ENCODE measurements at regions not wholly inside any gene's neighbourhood (a gene's known extent, or its start where the extent isn't known, plus 50 kb on each side); places are given as distances from the start of the nearest gene placed in this dataset.
A peak's percentile ranks its signal among the peaks of the same experiment; 100 is the strongest.

- no peak for DNase-seq (ENCODE audit: low read depth, low spot score)
- in situ Hi-C loops (cut with HindIII; ENCODE audit: low pct_unique_long_range_greater_than_20kb, low sequenced_read_pairs) = no loop called here
Observed at GRCh38 chr9:82695704-82696103, 367.2 kb downstream of the RASEF start.

GRCh38 chr9:82706786-82707185 is 356.2 kb downstream of the RASEF start:
- no peak for DNase-seq (ENCODE audit: low read depth, low spot score)
- in situ Hi-C loops (cut with HindIII; ENCODE audit: low pct_unique_long_range_greater_than_20kb, low sequenced_read_pairs) = no loop called here

- in situ Hi-C loops (cut with HindIII; ENCODE audit: low pct_unique_long_range_greater_than_20kb, low sequenced_read_pairs) = no loop called here
- DNase-seq (ENCODE audit: low read depth, low spot score) = no peak
Observed at GRCh38 chr9:82716821-82717220, 346.1 kb downstream of the RASEF start.

GRCh38 chr9:82720515-82720914 is 342.4 kb downstream of the RASEF start:
- in situ Hi-C loops (cut with HindIII; ENCODE audit: low pct_unique_long_range_greater_than_20kb, low sequenced_read_pairs) = no loop called here

GRCh38 chr9:82721593-82721992 is 341.3 kb downstream of the RASEF start:
- in situ Hi-C loops (cut with HindIII; ENCODE audit: low pct_unique_long_range_greater_than_20kb, low sequenced_read_pairs) = no loop called here
- DNase-seq (ENCODE audit: low read depth, low spot score) = no peak

More at GRCh38 chr9:82720515-82720914, 342.4 kb downstream of the RASEF start:
- DNase-seq (ENCODE audit: low read depth, low spot score) = no peak

GRCh38 chr9:82722051-82722450 is 340.9 kb downstream of the RASEF start:
- in situ Hi-C loops (cut with HindIII; ENCODE audit: low pct_unique_long_range_greater_than_20kb, low sequenced_read_pairs) = no loop called here
- no peak for DNase-seq (ENCODE audit: low read depth, low spot score)

GRCh38 chr9:82722561-82722960 is 340.4 kb downstream of the RASEF start:
- in situ Hi-C loops (cut with HindIII; ENCODE audit: low pct_unique_long_range_greater_than_20kb, low sequenced_read_pairs) = no loop called here
- no peak for DNase-seq (ENCODE audit: low read depth, low spot score)

- in situ Hi-C loops (cut with HindIII; ENCODE audit: low pct_unique_long_range_greater_than_20kb, low sequenced_read_pairs) = no loop called here
- no peak for DNase-seq (ENCODE audit: low read depth, low spot score)
Observed at GRCh38 chr9:82726424-82727276, 336.3 kb downstream of the RASEF start.

GRCh38 chr9:82729141-82729540 is 333.8 kb downstream of the RASEF start:
- no peak for DNase-seq (ENCODE audit: low read depth, low spot score)
- in situ Hi-C loops (cut with HindIII; ENCODE audit: low pct_unique_long_range_greater_than_20kb, low sequenced_read_pairs) = no loop called here

- in situ Hi-C loops (cut with HindIII; ENCODE audit: low pct_unique_long_range_greater_than_20kb, low sequenced_read_pairs) = no loop called here
- no peak for DNase-seq (ENCODE audit: low read depth, low spot score)
Observed at GRCh38 chr9:82729991-82730589, 332.9 kb downstream of the RASEF start.

- DNase-seq (ENCODE audit: low read depth, low spot score) = no peak
- in situ Hi-C loops (cut with HindIII; ENCODE audit: low pct_unique_long_range_greater_than_20kb, low sequenced_read_pairs) = no loop called here
Observed at GRCh38 chr9:82732928-82733327, 330.0 kb downstream of the RASEF start.

- in situ Hi-C loops (cut with HindIII; ENCODE audit: low pct_unique_long_range_greater_than_20kb, low sequenced_read_pairs) = no loop called here
- DNase-seq (ENCODE audit: low read depth, low spot score) = no peak
Observed at GRCh38 chr9:82736126-82736525, 326.8 kb downstream of the RASEF start.

- in situ Hi-C loops (cut with HindIII; ENCODE audit: low pct_unique_long_range_greater_than_20kb, low sequenced_read_pairs) = no loop called here
- no peak for DNase-seq (ENCODE audit: low read depth, low spot score)
Observed at GRCh38 chr9:82736701-82737100, 326.2 kb downstream of the RASEF start.

- no peak for DNase-seq (ENCODE audit: low read depth, low spot score)
- in situ Hi-C loops (cut with HindIII; ENCODE audit: low pct_unique_long_range_greater_than_20kb, low sequenced_read_pairs) = no loop called here
Observed at GRCh38 chr9:82745919-82746318, 317.0 kb downstream of the RASEF start.

GRCh38 chr9:82750411-82750913 is 312.5 kb downstream of the RASEF start:
- in situ Hi-C loops (cut with HindIII; ENCODE audit: low pct_unique_long_range_greater_than_20kb, low sequenced_read_pairs) = no loop called here
- no peak for DNase-seq (ENCODE audit: low read depth, low spot score)

- in situ Hi-C loops (cut with HindIII; ENCODE audit: low pct_unique_long_range_greater_than_20kb, low sequenced_read_pairs) = no loop called here
- no peak for DNase-seq (ENCODE audit: low read depth, low spot score)
Observed at GRCh38 chr9:82757924-82758323, 305.0 kb downstream of the RASEF start.

GRCh38 chr9:82761027-82761426 is 301.9 kb downstream of the RASEF start:
- in situ Hi-C loops (cut with HindIII; ENCODE audit: low pct_unique_long_range_greater_than_20kb, low sequenced_read_pairs) = no loop called here
- no peak for DNase-seq (ENCODE audit: low read depth, low spot score)

- in situ Hi-C loops (cut with HindIII; ENCODE audit: low pct_unique_long_range_greater_than_20kb, low sequenced_read_pairs) = no loop called here
- no peak for DNase-seq (ENCODE audit: low read depth, low spot score)
Observed at GRCh38 chr9:82761956-82762355, 301.0 kb downstream of the RASEF start.

GRCh38 chr9:82763656-82764055 is 299.3 kb downstream of the RASEF start:
- in situ Hi-C loops (cut with HindIII; ENCODE audit: low pct_unique_long_range_greater_than_20kb, low sequenced_read_pairs) = no loop called here
- DNase-seq (ENCODE audit: low read depth, low spot score) = peak; percentile 4
